T-cell (primary cell): ENCODE measurements at regions not wholly inside any gene's neighbourhood (a gene's known extent, or its start where the extent isn't known, plus 50 kb on each side); places are given as distances from the start of the nearest gene placed in this dataset.

ENCODE experiments used
- ATAC-seq, 4 experiments: fragments of 200-7000 bp in 3 of 4; fragments of 150-1000 bp in 1 of 4; cut with Tn5 transposase; replicated peaks in 1 of 4; 1 replicate in 3 of 4; 2 replicates in 1 of 4; pipeline ENCODE4 v1.10.0; 2021; ENCODE audit warnings: moderate library complexity in 3 of 4, mild to moderate bottlenecking in 2 of 4, moderate number of reproducible peaks in 1 of 4
- CTCF ChIA-PET, 2 donors: fragments of 300-600 bp; sonication (Branson Sonifier 250); formaldehyde crosslinking; loops; one replicate each; lab custom pipeline; 2022; ENCODE audit warnings: antibody characterized with exemption in 2 of 2; lab: Charles Lee
- POLR2A ChIA-PET, 2 donors: fragments of 300-600 bp; sonication (Branson Sonifier 250); formaldehyde crosslinking; loops; one replicate each; lab custom pipeline; 2022; ENCODE audit warnings: antibody characterized with exemption in 2 of 2; lab: Charles Lee
- DNase-seq, 35 experiments: peaks; one replicate each; pipeline versions ENCODE4 v3.0.0 to v3.0.0-alpha.2; 2013 to 2023
- H3K27ac ChIP-seq: one replicate; pipeline ENCODE4 v1.5.1; 2013; ENCODE audit warnings: low read length
- H3K27me3 ChIP-seq, 2 experiments: replicated peaks in 1 of 2; 1 replicate in 1 of 2; 2 replicates in 1 of 2; pipeline versions ENCODE4 v1.6.1 to v1.7.0; 2013; ENCODE audit warnings: low read length in 1 of 2, mixed read lengths in 1 of 2; ENCODE audit not compliant: control insufficient read depth in 2 of 2, insufficient read depth in 2 of 2; ENCODE audit errors: extremely low read depth in 1 of 2
- H3K36me3 ChIP-seq, 2 donors: 1 replicate in 1 of 2; 2 replicates in 1 of 2; pipeline versions ENCODE4 v1.6.1 to v1.7.0; 2013; ENCODE audit warnings: low read length in 1 of 2; ENCODE audit not compliant: control insufficient read depth in 2 of 2, insufficient read depth in 1 of 2; ENCODE audit errors: extremely low read depth in 1 of 2
- H3K4me1 ChIP-seq, 2 experiments: 1 replicate in 1 of 2; 2 replicates in 1 of 2; pipeline versions ENCODE4 v1.6.1 to v1.7.0; 2013; ENCODE audit warnings: low read length in 2 of 2, mixed read lengths in 1 of 2; ENCODE audit not compliant: insufficient read depth in 2 of 2, control insufficient read depth in 1 of 2; ENCODE audit errors: extremely low read depth in 1 of 2
- H3K4me3 ChIP-seq, 2 donors: 1 replicate in 1 of 2; 2 replicates in 1 of 2; pipeline versions ENCODE4 v1.5.1 to v1.7.0; 2013; ENCODE audit warnings: mild to moderate bottlenecking in 2 of 2, low read length in 1 of 2, moderate library complexity in 1 of 2; ENCODE audit not compliant: control insufficient read depth in 1 of 2; ENCODE audit errors: extremely low read depth in 1 of 2
- H3K9me3 ChIP-seq: 2 replicates; pipeline ENCODE4 v1.7.0; 2013
- H3K27ac Mint-ChIP-seq, 2 donors: one replicate each; pipeline ENCODE4 v1.8.0; 2020 to 2021; ENCODE audit warnings: mild to moderate bottlenecking in 2 of 2, mixed read lengths in 2 of 2
- H3K27me3 Mint-ChIP-seq, 2 donors: one replicate each; pipeline ENCODE4 v1.8.0; 2021 to 2022; ENCODE audit warnings: mixed read lengths in 2 of 2
- H3K36me3 Mint-ChIP-seq: one replicate; pipeline ENCODE4 v1.8.0; 2021; ENCODE audit warnings: mixed read lengths
- H3K4me1 Mint-ChIP-seq, 3 donors: one replicate each; pipeline ENCODE4 v1.8.0; 2020 to 2022; ENCODE audit warnings: mixed read lengths in 3 of 3, mild to moderate bottlenecking in 1 of 3
- H3K4me3 Mint-ChIP-seq, 3 donors: one replicate each; pipeline ENCODE4 v1.8.0; 2020 to 2022; ENCODE audit warnings: mild to moderate bottlenecking in 3 of 3, mixed read lengths in 3 of 3, moderate library complexity in 3 of 3
- H3K9me3 Mint-ChIP-seq, 3 donors: one replicate each; pipeline ENCODE4 v1.8.0; 2020 to 2022; ENCODE audit warnings: mixed read lengths in 3 of 3
- WGBS: methylation state at CpG from one replicate; pipeline ENCODE4 v1.1.5; 2013; ENCODE audit warnings: missing lambda C conversion rate; ENCODE audit not compliant: insufficient coverage; 5-methylcytosine and 5-hydroxymethylcytosine counted together

DNA sequence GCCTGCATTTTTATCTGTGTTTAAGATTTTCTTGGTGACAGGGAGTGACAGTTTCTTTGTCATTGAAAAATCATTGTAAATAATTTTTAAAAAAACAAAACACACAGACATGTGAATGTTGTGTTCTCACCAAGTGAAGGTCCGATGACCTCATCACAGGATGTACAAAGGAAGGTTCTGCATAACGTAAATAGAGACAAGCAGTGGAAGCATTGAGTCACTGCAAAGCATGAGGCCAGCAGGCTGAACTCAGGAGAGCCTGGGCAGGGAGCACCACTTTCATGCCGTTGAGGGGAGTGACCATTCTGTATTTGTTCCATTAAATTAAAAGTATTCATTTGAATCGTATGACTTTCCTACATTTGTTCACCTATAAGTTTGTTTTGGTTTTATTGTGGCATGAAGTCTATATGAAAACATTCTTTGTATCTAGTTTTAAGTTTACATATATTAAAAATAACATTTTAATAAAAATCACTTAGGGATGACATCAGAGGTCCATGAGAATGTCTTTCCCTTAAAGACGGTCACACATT lies 70.4 kb upstream of the TLE1 start:
- no peaks in the 10 kb centered on the region for H3K36me3 ChIP-seq
- Mint-ChIP-seq H3K9me3 (no peaks in the 10 kb centered on the region), H3K4me3 (no peak overlapping the region), H3K27ac (no peak overlapping the region), H3K27me3 (no peaks in the 10 kb centered on the region), H3K36me3 (no peaks in the 10 kb centered on the region), H3K4me1 (no peaks in the 10 kb centered on the region)
- H3K4me1 ChIP-seq, result no peaks in the 10 kb centered on the region
- no peak overlapping the region for H3K4me3 ChIP-seq
- 60% methylated on average over 2 of the region's 5 CpGs for WGBS
- H3K9me3 ChIP-seq, result no peaks in the 10 kb centered on the region
- POLR2A ChIA-PET, result no interaction called here
- H3K27ac ChIP-seq, result no peak overlapping the region
- H3K27me3 ChIP-seq, result no peaks in the 10 kb centered on the region
- ATAC-seq (no peak), DNase-seq (no peak)
- CTCF ChIA-PET, result no interaction called here

DNA sequence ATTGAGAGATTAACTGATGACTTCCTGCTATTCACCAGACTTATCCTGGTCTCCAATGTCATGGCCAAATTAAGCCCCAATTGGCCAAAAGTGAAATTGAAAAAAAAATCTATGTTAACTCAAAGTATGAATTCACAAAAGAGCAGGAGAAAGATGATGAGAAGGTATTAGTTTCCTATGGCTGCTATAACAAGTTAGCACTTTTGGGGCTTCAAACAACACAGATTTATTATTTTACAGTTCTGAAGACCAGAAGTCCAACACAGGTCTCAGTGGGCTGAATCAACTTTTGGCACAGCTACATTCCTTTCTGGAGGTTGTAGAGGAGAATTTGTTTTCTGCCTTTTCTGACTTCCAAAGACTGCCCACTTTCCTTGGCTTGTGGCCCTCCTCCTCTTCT lies 78.6 kb upstream of the TLE1 start:
- Mint-ChIP-seq H3K27me3 (no peaks in the 10 kb centered on the region), H3K4me1 (no peaks in the 10 kb centered on the region), H3K36me3 (no peaks in the 10 kb centered on the region), H3K9me3 (peaks cover 0 to 2% (median 0%) of the 10 kb centered on the region in 3 donors), H3K4me3 (no peak overlapping the region), H3K27ac (no peak overlapping the region)
- no peaks in the 10 kb centered on the region for H3K27me3 ChIP-seq
- no peaks in the 10 kb centered on the region for H3K9me3 ChIP-seq
- no peak overlapping the region for H3K27ac ChIP-seq
- no peaks in the 10 kb centered on the region for H3K36me3 ChIP-seq
- no peak overlapping the region for H3K4me3 ChIP-seq
- POLR2A ChIA-PET, result no interaction called here
- CTCF ChIA-PET, result no interaction called here
- no peak for ATAC-seq
- no peak for DNase-seq
- no peaks in the 10 kb centered on the region for H3K4me1 ChIP-seq

DNA sequence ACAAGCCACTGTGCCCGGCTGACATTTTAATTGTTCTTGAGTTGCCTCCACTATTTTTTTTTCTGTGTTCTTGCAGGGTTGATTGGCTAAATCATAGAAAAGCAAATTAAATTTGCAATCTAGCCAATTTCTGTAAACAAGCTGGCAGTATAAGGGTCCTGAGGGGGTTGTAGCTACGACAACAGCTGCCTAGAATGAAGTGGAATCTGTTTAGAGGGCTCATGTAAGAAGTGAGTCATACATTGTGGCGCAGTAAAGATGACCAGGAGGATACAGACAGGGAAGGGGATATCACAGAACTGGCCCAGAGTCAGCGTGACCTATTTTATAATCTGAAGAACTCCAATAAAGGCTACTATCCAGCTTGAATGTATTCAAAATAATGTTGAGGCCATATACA lies 82.2 kb upstream of the TLE1 start:
- Histone ChIP-seq H3K4me1 (no peaks in the 10 kb centered on the region), H3K9me3 (no peaks in the 10 kb centered on the region), H3K27me3 (no peaks in the 10 kb centered on the region), H3K36me3 (no peaks in the 10 kb centered on the region), H3K4me3 (no peak overlapping the region), H3K27ac (no peak overlapping the region)
- no peaks in the 10 kb centered on the region for H3K36me3 Mint-ChIP-seq
- H3K9me3 Mint-ChIP-seq, result peaks cover 0 to 9% (median 2%) of the 10 kb centered on the region in 3 donors
- no peak overlapping the region for H3K27ac Mint-ChIP-seq
- 60% methylated on average over 1 of the region's 4 CpGs for WGBS
- no peaks in the 10 kb centered on the region for H3K4me1 Mint-ChIP-seq
- CTCF ChIA-PET, result no interaction called here
- POLR2A ChIA-PET, result no interaction called here
- no peak for ATAC-seq
- no peak for DNase-seq
- no peak overlapping the region for H3K4me3 Mint-ChIP-seq
- H3K27me3 Mint-ChIP-seq, result no peaks in the 10 kb centered on the region

DNA sequence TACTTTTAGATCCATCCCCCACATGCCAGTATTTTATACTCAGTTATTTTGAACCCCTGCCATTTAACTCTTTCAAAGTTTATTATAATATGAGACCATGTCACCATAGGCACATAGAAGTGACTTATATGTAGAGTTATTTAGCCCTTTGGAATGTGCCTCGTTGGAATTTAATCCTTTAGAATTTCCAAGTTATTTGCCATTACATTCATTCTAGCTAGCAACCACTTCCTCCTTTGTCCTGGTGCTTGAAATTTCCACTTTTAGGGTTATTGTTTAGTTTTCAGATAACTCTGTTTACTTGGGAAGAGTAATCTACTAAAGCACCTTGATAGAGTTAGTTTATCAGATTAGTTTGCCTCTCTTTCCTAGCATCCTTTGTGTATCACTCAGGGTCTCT lies 82.8 kb upstream of the TLE1 start:
- no peaks in the 10 kb centered on the region for H3K36me3 Mint-ChIP-seq
- no peak overlapping the region for H3K4me3 Mint-ChIP-seq
- H3K9me3 Mint-ChIP-seq, result peaks cover 0 to 9% (median 2%) of the 10 kb centered on the region in 3 donors
- Histone ChIP-seq H3K27ac (no peak overlapping the region), H3K9me3 (no peaks in the 10 kb centered on the region), H3K36me3 (no peaks in the 10 kb centered on the region), H3K27me3 (no peaks in the 10 kb centered on the region), H3K4me3 (no peak overlapping the region), H3K4me1 (no peaks in the 10 kb centered on the region)
- DNase-seq, result no peak
- ChIA-PET CTCF (no interaction called here), POLR2A (no interaction called here)
- WGBS, result no CpG with 5 or more reads among the region's 1 CpG
- H3K4me1 Mint-ChIP-seq, result no peaks in the 10 kb centered on the region
- no peaks in the 10 kb centered on the region for H3K27me3 Mint-ChIP-seq
- no peak for ATAC-seq
- H3K27ac Mint-ChIP-seq, result no peak overlapping the region

DNA sequence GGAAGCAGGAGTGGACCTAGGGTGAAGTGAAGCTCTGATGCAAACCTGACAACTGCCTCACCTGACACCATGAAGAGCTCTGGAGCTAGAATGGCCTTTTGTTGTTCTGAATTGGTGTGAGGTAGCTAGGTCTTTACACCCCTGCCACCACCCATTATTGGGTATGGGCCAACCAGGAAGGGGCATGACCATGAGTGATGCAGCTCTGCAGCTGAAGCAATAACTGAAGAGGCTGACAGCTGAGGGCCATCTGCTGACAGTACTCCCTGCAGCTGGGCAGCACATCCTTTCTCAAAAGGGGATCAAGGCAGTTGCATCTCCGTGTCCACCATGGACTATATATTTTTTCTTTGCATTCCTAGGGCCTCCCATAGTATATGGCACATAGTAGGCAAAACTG lies 87.0 kb upstream of the TLE1 start:
- Mint-ChIP-seq H3K4me3 (no peak overlapping the region), H3K27ac (no peak overlapping the region), H3K36me3 (no peaks in the 10 kb centered on the region), H3K9me3 (peaks cover 0 to 9% (median 4%) of the 10 kb centered on the region in 3 donors), H3K4me1 (no peaks in the 10 kb centered on the region), H3K27me3 (no peaks in the 10 kb centered on the region)
- ATAC-seq (no peak), DNase-seq (no peak)
- no CpG with 5 or more reads among the region's 1 CpG for WGBS
- Histone ChIP-seq H3K27me3 (no peaks in the 10 kb centered on the region), H3K9me3 (no peaks in the 10 kb centered on the region), H3K4me3 (no peak overlapping the region), H3K27ac (no peak overlapping the region), H3K36me3 (no peaks in the 10 kb centered on the region), H3K4me1 (no peaks in the 10 kb centered on the region)
- ChIA-PET POLR2A (no interaction called here), CTCF (interaction anchor here in 1 of 2 donors (0.5 kb wide), 1 partner anchor 28 kb away, joined by 5 read pairs; no protein-coding TSS in a partner anchor)

DNA sequence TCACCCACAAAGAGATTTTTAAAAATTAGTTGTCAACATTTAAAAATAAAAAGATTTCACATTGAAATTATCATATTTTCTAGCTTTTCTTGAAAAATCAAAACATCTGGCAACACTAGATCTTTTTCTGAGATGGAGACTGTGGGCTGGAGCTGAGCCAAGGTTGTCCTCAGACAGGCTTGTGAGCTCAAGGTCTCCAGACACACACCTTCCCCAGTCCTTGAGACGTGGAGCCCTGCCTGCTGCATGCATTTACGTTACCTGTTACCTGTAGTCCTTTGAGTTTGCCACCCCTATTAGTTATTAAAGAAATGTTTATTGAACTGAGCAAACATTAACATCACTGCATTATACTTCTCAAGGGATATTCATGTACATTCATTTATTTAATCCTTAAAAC lies 87.5 kb upstream of the TLE1 start:
- WGBS, result no CpG with 5 or more reads among the region's 2 CpGs
- POLR2A ChIA-PET, result no interaction called here
- H3K4me1 ChIP-seq, result no peaks in the 10 kb centered on the region

DNA sequence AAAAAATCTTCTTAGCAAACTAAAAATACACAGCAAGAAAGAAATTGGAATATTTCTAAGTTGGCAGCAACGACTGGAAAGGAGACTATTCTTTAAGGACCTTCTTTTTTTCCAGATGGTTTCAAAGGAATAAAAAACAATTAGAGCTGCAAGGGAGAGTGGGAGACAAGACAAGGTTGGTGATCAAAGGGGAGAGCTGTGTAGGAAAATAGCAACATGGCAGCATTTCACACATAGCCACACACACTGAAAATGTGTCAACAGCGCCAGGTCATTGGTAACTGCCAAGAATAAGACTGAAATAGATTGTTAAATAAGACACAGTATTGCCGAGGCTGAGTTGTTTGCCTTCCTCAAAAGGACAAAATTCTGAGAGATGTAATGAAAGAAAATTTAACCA lies 88.1 kb upstream of the TLE1 start:
- Mint-ChIP-seq H3K27ac (no peak overlapping the region), H3K27me3 (no peaks in the 10 kb centered on the region), H3K4me3 (no peak overlapping the region), H3K9me3 (peaks cover 0 to 9% (median 4%) of the 10 kb centered on the region in 3 donors), H3K36me3 (no peaks in the 10 kb centered on the region), H3K4me1 (no peaks in the 10 kb centered on the region)
- no CpG with 5 or more reads among the region's 3 CpGs for WGBS
- no peaks in the 10 kb centered on the region for H3K9me3 ChIP-seq
- ChIA-PET POLR2A (no interaction called here), CTCF (no interaction called here)
- no peaks in the 10 kb centered on the region for H3K36me3 ChIP-seq
- no peaks in the 10 kb centered on the region for H3K4me1 ChIP-seq
- H3K4me3 ChIP-seq, result no peak overlapping the region
- no peak overlapping the region for H3K27ac ChIP-seq
- no peak for ATAC-seq
- H3K27me3 ChIP-seq, result no peaks in the 10 kb centered on the region
- no peak for DNase-seq

More for the DNA sequence above, 87.5 kb upstream of the TLE1 start:
- DNase-seq (no peak), ATAC-seq (no peak)
- no peaks in the 10 kb centered on the region for H3K36me3 Mint-ChIP-seq
- no peaks in the 10 kb centered on the region for H3K4me1 Mint-ChIP-seq
- H3K27ac Mint-ChIP-seq, result no peak overlapping the region
- Histone ChIP-seq H3K9me3 (no peaks in the 10 kb centered on the region), H3K4me3 (no peak overlapping the region), H3K27ac (no peak overlapping the region), H3K27me3 (no peaks in the 10 kb centered on the region), H3K36me3 (no peaks in the 10 kb centered on the region)
- CTCF ChIA-PET, result no interaction called here
- H3K27me3 Mint-ChIP-seq, result no peaks in the 10 kb centered on the region
- H3K9me3 Mint-ChIP-seq, result peaks cover 0 to 9% (median 4%) of the 10 kb centered on the region in 3 donors
- H3K4me3 Mint-ChIP-seq, result no peak overlapping the region
